HG03159 (cell line): ENCODE measurements at regions not wholly inside any gene's neighbourhood (a gene's known extent, or its start where the extent isn't known, plus 50 kb on each side); places are given as distances from the start of the nearest gene placed in this dataset.
A peak's percentile ranks its signal among the peaks of the same experiment; 100 is the strongest.

ENCODE experiments used
- ATAC-seq: cut with Tn5 transposase; IDR thresholded peaks from one replicate; pipeline ENCODE4 v1.9.1; 2021; ENCODE audit warnings: mild to moderate bottlenecking, moderate library complexity; ENCODE audit not compliant: unreplicated experiment

- no peak for ATAC-seq
Measured at GRCh38 chr7:17678896-17679295, 261.4 kb downstream of the SNX13 start.

- ATAC-seq, result no peak
Measured at GRCh38 chr7:17679458-17679857, 260.8 kb downstream of the SNX13 start.

GRCh38 chr7:17680026-17680425, 260.3 kb downstream of the SNX13 start:
- ATAC-seq, result no peak

- ATAC-seq, result no peak
Measured at GRCh38 chr7:17680943-17681351, 259.3 kb downstream of the SNX13 start.

GRCh38 chr7:17681965-17682364, 258.3 kb downstream of the SNX13 start:
- ATAC-seq, result no peak

- no peak for ATAC-seq
Measured at GRCh38 chr7:17682586-17682985, 257.7 kb downstream of the SNX13 start.

- no peak for ATAC-seq
Measured at GRCh38 chr7:17685141-17685540, 255.2 kb downstream of the SNX13 start.

GRCh38 chr7:17687361-17687760, 252.9 kb downstream of the SNX13 start:
- no peak for ATAC-seq

GRCh38 chr7:17689361-17689902, 250.9 kb downstream of the SNX13 start:
- no peak for ATAC-seq

GRCh38 chr7:17690030-17690429, 250.3 kb downstream of the SNX13 start:
- no peak for ATAC-seq

GRCh38 chr7:17696422-17696821, 243.9 kb downstream of the SNX13 start:
- ATAC-seq, result no peak

GRCh38 chr7:17697128-17697881, 243.0 kb downstream of the SNX13 start:
- ATAC-seq, result no peak

- ATAC-seq, result no peak
Measured at GRCh38 chr7:17699696-17700095, 240.6 kb downstream of the SNX13 start.

GRCh38 chr7:17700138-17700537, 240.2 kb downstream of the SNX13 start:
- no peak for ATAC-seq

- ATAC-seq, result no peak
Measured at GRCh38 chr7:17706275-17706674, 234.0 kb downstream of the SNX13 start.

GRCh38 chr7:17706734-17707133, 233.6 kb downstream of the SNX13 start:
- peak; percentile 81 for ATAC-seq

GRCh38 chr7:17709127-17709526, 231.2 kb downstream of the SNX13 start:
- no peak for ATAC-seq

GRCh38 chr7:17709599-17709998, 230.7 kb downstream of the SNX13 start:
- no peak for ATAC-seq

GRCh38 chr7:17710312-17710711, 230.0 kb downstream of the SNX13 start:
- no peak for ATAC-seq

- ATAC-seq, result no peak
Measured at GRCh38 chr7:17713584-17713983, 226.7 kb downstream of the SNX13 start.

GRCh38 chr7:17716816-17717215, 223.5 kb downstream of the SNX13 start:
- no peak for ATAC-seq

GRCh38 chr7:17719998-17720397, 220.3 kb downstream of the SNX13 start:
- no peak for ATAC-seq
